ENCODE measurements at regions not wholly inside any gene's neighbourhood (a gene's known extent, or its start where the extent isn't known, plus 50 kb on each side); places are given as distances from the start of the nearest gene placed in this dataset.

DNA sequence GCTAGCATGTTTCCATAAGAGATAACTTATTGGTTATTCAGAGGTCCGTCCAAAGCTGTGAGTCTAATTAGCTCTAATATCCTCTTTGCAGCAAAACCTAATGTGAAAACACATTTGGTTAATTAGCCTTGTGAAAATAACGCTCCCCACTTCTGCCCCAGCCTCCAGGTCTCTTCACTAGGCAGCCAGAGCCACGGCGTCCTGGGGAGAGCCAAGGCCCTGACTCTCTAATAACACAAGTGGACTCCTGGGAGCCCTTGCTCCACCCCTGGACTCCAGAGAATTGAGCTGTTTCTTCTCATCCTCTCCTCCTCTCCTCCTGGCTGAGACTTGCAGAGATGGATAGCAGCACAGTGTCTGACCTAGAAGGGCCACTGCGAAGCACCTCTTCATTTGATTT lies 78.8 kb downstream of the CCDC185 start:
- TF ChIP-seq, protein P1, sequence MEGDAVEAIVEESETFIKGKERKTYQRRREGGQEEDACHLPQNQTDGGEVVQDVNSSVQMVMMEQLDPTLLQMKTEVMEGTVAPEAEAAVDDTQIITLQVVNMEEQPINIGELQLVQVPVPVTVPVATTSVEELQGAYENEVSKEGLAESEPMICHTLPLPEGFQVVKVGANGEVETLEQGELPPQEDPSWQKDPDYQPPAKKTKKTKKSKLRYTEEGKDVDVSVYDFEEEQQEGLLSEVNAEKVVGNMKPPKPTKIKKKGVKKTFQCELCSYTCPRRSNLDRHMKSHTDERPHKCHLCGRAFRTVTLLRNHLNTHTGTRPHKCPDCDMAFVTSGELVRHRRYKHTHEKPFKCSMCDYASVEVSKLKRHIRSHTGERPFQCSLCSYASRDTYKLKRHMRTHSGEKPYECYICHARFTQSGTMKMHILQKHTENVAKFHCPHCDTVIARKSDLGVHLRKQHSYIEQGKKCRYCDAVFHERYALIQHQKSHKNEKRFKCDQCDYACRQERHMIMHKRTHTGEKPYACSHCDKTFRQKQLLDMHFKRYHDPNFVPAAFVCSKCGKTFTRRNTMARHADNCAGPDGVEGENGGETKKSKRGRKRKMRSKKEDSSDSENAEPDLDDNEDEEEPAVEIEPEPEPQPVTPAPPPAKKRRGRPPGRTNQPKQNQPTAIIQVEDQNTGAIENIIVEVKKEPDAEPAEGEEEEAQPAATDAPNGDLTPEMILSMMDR (tag by site-specific recombination; IDR thresholded peaks at IDR 0.05): no peak
- no peak for TF ChIP-seq SALL2 (tag by site-specific recombination; IDR thresholded peaks at IDR 0.05; ENCODE audit: borderline replicate concordance)
- no peak for TF ChIP-seq YY1 (tag by site-specific recombination; IDR thresholded peaks at IDR 0.05)
- no peak for TF ChIP-seq ELK4 (IDR thresholded peaks at IDR 0.05; ENCODE audit: borderline replicate concordance, low read depth, low read length)
- no peak for TF ChIP-seq ZNF362 (tag by site-specific recombination; IDR thresholded peaks at IDR 0.05)
- TF ChIP-seq ZNF426 (tag by site-specific recombination; IDR thresholded peaks at IDR 0.05): no peak
- no peak for TF ChIP-seq ZSCAN5A (tag by site-specific recombination; IDR thresholded peaks at IDR 0.05)
- no peak for TF ChIP-seq PATZ1 (tag by site-specific recombination; IDR thresholded peaks at IDR 0.05)

Data from HEK293 (cell line).